Cardiac muscle cell (in vitro differentiated cells and primary cell): ENCODE measurements at regions not wholly inside any gene's neighbourhood (a gene's known extent, or its start where the extent isn't known, plus 50 kb on each side); places are given as distances from the start of the nearest gene placed in this dataset.
A peak's percentile ranks its signal among the peaks of the same experiment; 100 is the strongest.

Source experiments
- DNase-seq, 2 donors: peaks; one replicate each; pipeline versions ENCODE4 v3.0.0 to v3.0.0-alpha.2; 2010 to 2017; ENCODE audit warnings: low read depth in 1 of 2, low spot score in 1 of 2
- H3K27ac ChIP-seq: fragments of 200-600 bp; sonication (generic); 2 replicates; pipeline ENCODE4 v1.5.1; 2016
- H3K27me3 ChIP-seq: fragments of 200-600 bp; sonication (generic); 2 replicates; pipeline ENCODE4 v1.6.0; 2016; ENCODE audit warnings: control low read depth
- H3K36me3 ChIP-seq: fragments of 200-600 bp; sonication (generic); 2 replicates; pipeline ENCODE4 v1.5.1; 2016; ENCODE audit warnings: control low read depth
- H3K4me1 ChIP-seq: fragments of 200-600 bp; sonication (generic); 2 replicates; pipeline ENCODE4 v1.8.1; 2017; ENCODE audit warnings: low read depth, mild to moderate bottlenecking, mixed run types
- H3K4me3 ChIP-seq: fragments of 200-600 bp; sonication (generic); 2 replicates; pipeline ENCODE4 v1.5.1; 2016; ENCODE audit warnings: mild to moderate bottlenecking
- H3K9me3 ChIP-seq: fragments of 200-600 bp; sonication (generic); 2 replicates; pipeline ENCODE4 v1.5.1; 2017; ENCODE audit warnings: low read depth, mild to moderate bottlenecking, control low read depth
- TF ChIP-seq, protein P1 (sequence below): IDR thresholded peaks from 2 replicates; pipeline ENCODE4 v1.5.1; 2012; ENCODE audit warnings: low read depth, mild to moderate bottlenecking, low read length

DNA sequence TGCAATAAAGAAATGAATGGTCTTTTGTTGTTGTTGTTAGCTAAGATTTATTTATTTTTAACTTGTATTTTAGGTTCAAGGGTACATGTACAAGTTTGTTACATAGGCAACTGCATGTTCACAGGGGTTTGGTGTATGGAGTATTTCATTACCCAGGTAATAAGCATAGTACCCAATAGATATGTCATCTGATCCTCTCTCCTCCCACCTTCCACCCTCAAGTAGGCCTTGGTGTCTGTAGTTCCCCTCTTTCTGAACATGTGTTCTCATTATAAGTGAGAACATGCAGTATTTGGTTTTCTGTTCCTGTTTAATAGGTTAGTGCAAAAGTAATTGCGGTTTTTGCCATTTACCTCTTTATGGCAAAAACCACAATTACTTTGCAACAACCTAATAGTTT is 554.1 kb downstream of the TBC1D4 start:
- TF ChIP-seq, protein P1, sequence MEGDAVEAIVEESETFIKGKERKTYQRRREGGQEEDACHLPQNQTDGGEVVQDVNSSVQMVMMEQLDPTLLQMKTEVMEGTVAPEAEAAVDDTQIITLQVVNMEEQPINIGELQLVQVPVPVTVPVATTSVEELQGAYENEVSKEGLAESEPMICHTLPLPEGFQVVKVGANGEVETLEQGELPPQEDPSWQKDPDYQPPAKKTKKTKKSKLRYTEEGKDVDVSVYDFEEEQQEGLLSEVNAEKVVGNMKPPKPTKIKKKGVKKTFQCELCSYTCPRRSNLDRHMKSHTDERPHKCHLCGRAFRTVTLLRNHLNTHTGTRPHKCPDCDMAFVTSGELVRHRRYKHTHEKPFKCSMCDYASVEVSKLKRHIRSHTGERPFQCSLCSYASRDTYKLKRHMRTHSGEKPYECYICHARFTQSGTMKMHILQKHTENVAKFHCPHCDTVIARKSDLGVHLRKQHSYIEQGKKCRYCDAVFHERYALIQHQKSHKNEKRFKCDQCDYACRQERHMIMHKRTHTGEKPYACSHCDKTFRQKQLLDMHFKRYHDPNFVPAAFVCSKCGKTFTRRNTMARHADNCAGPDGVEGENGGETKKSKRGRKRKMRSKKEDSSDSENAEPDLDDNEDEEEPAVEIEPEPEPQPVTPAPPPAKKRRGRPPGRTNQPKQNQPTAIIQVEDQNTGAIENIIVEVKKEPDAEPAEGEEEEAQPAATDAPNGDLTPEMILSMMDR = no peak
- no peaks in the 10 kb centered on the region for H3K36me3 ChIP-seq
- H3K4me1 ChIP-seq = peaks cover 13% of the 10 kb centered on the region
- no peaks in the 10 kb centered on the region for H3K9me3 ChIP-seq
- H3K27ac ChIP-seq = no peak overlapping the region
- no peak for DNase-seq
- no peak overlapping the region for H3K4me3 ChIP-seq
- no peaks in the 10 kb centered on the region for H3K27me3 ChIP-seq

DNA sequence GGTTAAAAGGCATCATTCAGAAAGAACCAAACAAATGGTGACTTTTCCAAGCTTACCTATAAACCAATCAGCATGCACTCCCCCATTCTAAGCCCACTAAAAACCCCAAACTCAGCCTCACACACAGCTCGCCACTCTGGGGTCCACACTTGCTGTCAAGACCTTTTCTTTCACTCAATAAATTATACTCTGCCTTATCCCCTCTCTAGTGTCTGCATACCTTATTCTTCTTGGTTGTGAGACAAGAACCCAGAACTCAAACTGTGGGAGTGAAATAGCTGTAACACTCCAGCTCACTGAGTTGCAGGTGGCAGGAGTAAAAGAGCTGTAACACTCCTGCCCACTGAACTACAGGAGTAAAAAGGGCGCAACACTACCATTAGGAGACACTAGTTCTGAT is 559.0 kb downstream of the TBC1D4 start:
- no peaks in the 10 kb centered on the region for H3K9me3 ChIP-seq
- DNase-seq = no peak

DNA sequence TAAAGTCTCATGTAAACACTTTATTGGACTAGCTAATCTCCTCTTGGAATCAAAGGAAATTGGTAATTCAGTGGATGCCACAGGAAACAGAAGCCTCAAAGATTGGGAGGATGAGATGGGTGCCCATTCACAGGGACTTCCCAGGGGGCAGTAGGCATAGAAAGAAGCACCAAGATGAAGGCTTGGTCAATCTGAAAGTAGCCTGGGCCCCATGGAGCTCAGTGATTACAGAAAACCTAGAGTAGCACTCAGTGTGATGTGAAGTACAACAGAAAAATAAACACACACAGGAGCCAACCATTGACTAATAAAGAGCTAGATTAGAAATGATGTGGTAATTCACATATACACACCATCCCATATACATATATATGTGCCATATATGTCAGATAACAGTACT is 560.6 kb downstream of the TBC1D4 start:
- Histone ChIP-seq H3K4me1 (peaks cover 9% of the 10 kb centered on the region), H3K27me3 (no peaks in the 10 kb centered on the region), H3K4me3 (no peak overlapping the region), H3K36me3 (no peaks in the 10 kb centered on the region), H3K9me3 (no peaks in the 10 kb centered on the region), H3K27ac (no peak overlapping the region)
- TF ChIP-seq, protein P1 = no peak
- DNase-seq = no peak

More for the DNA sequence above, 559.0 kb downstream of the TBC1D4 start:
- H3K4me3 ChIP-seq = no peak overlapping the region
- peaks cover 9% of the 10 kb centered on the region for H3K4me1 ChIP-seq
- TF ChIP-seq, protein P1 = no peak
- H3K36me3 ChIP-seq = no peaks in the 10 kb centered on the region
- no peak overlapping the region for H3K27ac ChIP-seq
- H3K27me3 ChIP-seq = no peaks in the 10 kb centered on the region

DNA sequence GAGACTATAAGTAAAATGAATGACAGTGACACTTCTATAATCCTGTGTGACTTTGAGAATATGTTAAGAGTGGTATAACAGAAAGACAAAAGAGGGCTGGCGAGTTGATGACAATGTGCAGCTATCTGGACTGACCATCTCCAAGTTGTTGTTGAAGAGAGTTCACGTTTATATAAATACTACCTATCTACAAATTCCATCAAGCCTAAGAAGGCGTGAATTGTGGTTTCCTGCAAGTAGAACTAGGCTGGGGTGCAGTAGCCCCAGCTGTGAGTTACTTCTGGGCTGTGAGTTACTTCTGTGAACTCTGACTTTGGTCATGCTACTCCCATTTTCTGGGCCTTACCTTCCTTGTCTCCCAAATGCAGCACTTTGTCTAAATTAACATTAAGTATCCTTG is 561.0 kb downstream of the TBC1D4 start:
- no peak overlapping the region for H3K4me3 ChIP-seq
- H3K27me3 ChIP-seq = no peaks in the 10 kb centered on the region
- H3K27ac ChIP-seq = no peak overlapping the region
- no peaks in the 10 kb centered on the region for H3K9me3 ChIP-seq
- peaks cover 9% of the 10 kb centered on the region for H3K4me1 ChIP-seq
- TF ChIP-seq, protein P1 = no peak
- no peaks in the 10 kb centered on the region for H3K36me3 ChIP-seq
- DNase-seq = no peak

DNA sequence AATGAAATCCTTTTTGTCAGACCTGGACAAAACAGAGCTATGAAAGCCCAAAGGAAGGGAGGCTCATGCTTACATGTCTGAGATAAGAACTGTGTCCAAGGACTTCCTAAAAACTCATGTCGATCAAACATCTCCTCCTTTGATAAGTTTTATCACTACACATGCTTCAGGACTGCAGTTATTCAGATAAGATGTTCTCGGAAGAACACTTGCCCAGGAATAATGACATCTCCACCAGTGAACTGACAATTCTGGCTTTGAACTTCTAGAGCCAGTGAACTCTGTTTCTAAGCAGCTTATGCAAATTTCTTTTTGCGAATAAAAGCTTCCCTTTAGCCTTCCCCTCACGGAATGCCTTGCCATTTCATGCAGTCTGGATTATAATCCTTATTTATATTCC is 561.6 kb downstream of the TBC1D4 start:
- TF ChIP-seq, protein P1 = no peak
- Histone ChIP-seq H3K4me1 (peaks cover 9% of the 10 kb centered on the region), H3K27ac (peak overlapping the region; percentile 43), H3K36me3 (no peaks in the 10 kb centered on the region), H3K4me3 (no peak overlapping the region), H3K27me3 (no peaks in the 10 kb centered on the region), H3K9me3 (no peaks in the 10 kb centered on the region)
- no peak for DNase-seq

DNA sequence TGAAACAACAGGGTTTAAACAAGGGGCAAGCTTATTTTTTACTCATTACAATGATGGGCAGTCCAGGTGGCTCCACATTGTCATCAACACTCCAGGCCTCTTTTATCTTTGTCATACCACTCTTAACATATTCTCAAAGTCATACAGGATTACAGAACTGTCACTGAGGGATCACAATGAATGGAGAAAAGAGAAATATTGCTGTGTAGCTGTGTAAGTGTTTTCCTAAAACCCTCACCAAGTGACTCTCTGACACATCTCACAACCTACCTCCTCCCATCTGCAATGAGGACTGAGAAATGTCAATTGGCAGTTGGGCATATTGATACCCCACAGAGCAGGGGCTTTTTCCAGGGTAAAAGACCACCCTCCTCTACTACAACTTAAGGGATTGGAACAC is 562.1 kb downstream of the TBC1D4 start:
- H3K27me3 ChIP-seq = no peaks in the 10 kb centered on the region
- no peak for DNase-seq
- peak overlapping the region; percentile 43 for H3K27ac ChIP-seq
- no peaks in the 10 kb centered on the region for H3K9me3 ChIP-seq
- H3K4me1 ChIP-seq = peaks cover 9% of the 10 kb centered on the region
- H3K36me3 ChIP-seq = no peaks in the 10 kb centered on the region
- TF ChIP-seq, protein P1 = no peak
- H3K4me3 ChIP-seq = no peak overlapping the region
